ENCODE measurements at regions not wholly inside any gene's neighbourhood (a gene's known extent, or its start where the extent isn't known, plus 50 kb on each side); places are given as distances from the start of the nearest gene placed in this dataset.

DNA sequence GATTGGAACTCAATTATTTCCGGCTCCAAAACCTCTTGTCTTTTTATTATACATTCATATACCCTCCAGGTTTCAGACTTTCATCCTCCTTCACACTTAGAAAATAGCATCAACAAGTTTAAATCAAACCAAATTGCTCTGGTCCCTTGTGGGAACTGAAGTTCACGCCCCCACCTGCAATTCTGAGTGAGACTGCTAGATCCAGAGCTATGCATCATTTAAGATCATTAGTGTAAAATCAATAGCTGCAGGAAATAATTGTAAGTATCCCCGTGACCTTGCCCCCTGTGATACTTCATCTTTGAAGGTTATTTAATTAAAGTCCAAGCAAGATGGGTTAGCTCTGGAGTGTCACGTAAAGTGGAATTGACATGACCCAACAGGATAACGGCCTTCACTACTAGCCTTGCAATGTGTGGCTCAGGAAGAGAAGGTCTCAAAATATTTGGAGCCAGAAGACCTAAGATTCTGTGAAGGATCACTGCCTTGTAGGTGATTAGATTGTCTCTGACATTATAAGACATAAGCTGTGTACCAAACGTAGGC is 742.2 kb upstream of the LRRC4C start:
- Mint-ChIP-seq H3K9me3 (ENCODE audit: low read depth, unreplicated experiment) (peaks cover 14% of the 10 kb centered on the region), H3K4me3 (ENCODE audit: low read depth, unreplicated experiment) (no peak overlapping the region), H3K36me3 (ENCODE audit: insufficient read depth, unreplicated experiment) (no peaks in the 10 kb centered on the region), H3K27me3 (ENCODE audit: unreplicated experiment) (no peaks in the 10 kb centered on the region), H3K4me1 (ENCODE audit: low read depth, unreplicated experiment) (no peaks in the 10 kb centered on the region), H3K27ac (ENCODE audit: unreplicated experiment) (no peak overlapping the region)
- BruUV-seq (replicated peaks) = no TSS peak
- CTCF ChIA-PET = no interaction called here
- no peak for DNase-seq
- intact Hi-C loops (cut with micrococcal nuclease; ENCODE audit: unreplicated experiment) = no loop called here
- TF ChIP-seq, protein P1, sequence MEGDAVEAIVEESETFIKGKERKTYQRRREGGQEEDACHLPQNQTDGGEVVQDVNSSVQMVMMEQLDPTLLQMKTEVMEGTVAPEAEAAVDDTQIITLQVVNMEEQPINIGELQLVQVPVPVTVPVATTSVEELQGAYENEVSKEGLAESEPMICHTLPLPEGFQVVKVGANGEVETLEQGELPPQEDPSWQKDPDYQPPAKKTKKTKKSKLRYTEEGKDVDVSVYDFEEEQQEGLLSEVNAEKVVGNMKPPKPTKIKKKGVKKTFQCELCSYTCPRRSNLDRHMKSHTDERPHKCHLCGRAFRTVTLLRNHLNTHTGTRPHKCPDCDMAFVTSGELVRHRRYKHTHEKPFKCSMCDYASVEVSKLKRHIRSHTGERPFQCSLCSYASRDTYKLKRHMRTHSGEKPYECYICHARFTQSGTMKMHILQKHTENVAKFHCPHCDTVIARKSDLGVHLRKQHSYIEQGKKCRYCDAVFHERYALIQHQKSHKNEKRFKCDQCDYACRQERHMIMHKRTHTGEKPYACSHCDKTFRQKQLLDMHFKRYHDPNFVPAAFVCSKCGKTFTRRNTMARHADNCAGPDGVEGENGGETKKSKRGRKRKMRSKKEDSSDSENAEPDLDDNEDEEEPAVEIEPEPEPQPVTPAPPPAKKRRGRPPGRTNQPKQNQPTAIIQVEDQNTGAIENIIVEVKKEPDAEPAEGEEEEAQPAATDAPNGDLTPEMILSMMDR (IDR thresholded peaks at IDR 0.05; ENCODE audit: unreplicated experiment) = no peak

DNA sequence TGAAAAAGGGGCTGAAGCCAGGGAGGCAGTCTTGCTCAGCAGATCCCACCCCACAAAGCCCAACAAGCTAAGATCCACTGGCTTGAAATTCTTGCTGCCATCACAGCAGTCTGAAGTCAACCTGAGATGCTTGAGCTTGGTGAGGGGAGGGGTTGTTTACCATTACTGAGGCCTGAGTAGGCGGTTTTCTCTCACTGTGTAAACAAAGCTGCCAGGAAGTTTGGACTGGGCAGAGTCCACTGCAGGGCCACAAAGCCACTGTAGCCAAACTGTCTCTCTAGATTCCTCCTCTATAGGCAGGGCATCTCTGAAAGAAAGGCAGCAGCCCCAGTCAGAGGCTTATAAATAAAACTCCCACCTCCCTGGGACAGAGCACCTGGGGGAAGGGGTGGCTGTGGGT is 746.1 kb upstream of the LRRC4C start:
- Mint-ChIP-seq H3K36me3 (ENCODE audit: insufficient read depth, unreplicated experiment) (no peaks in the 10 kb centered on the region), H3K27ac (ENCODE audit: unreplicated experiment) (no peak overlapping the region), H3K9me3 (ENCODE audit: low read depth, unreplicated experiment) (peaks cover 25% of the 10 kb centered on the region), H3K27me3 (ENCODE audit: unreplicated experiment) (no peaks in the 10 kb centered on the region), H3K4me1 (ENCODE audit: low read depth, unreplicated experiment) (no peaks in the 10 kb centered on the region), H3K4me3 (ENCODE audit: low read depth, unreplicated experiment) (no peak overlapping the region)
- no peak for DNase-seq
- intact Hi-C loops (cut with micrococcal nuclease; ENCODE audit: unreplicated experiment) = no loop called here
- BruUV-seq (replicated peaks) = no TSS peak
- TF ChIP-seq, protein P1 (IDR thresholded peaks at IDR 0.05; ENCODE audit: unreplicated experiment) = no peak
- CTCF ChIA-PET = no interaction called here

DNA sequence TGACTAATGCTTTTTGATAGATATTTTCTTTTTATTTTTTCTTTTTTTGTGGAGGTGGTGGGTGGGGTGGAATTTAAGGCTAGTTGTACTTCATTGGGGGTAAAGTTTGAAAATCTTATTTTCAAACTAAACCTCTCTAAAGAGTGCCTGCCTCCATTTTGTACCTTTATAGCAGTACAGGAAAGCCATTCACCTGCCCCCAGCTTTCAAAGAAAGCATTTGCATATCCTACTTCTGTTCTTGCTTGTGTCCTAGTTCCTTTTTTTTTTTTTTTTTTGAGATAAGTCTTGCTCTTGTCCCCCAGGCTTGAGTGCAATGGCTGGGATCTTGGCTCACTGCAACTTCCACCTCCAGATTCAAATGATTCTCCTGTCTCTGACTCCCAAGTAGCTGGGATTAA is 766.2 kb upstream of the LRRC4C start:
- CTCF ChIA-PET = no interaction called here
- H3K36me3 Mint-ChIP-seq (ENCODE audit: insufficient read depth, unreplicated experiment) = no peaks in the 10 kb centered on the region
- no peak for DNase-seq
- intact Hi-C loops (cut with micrococcal nuclease; ENCODE audit: unreplicated experiment) = no loop called here
- no peaks in the 10 kb centered on the region for H3K4me1 Mint-ChIP-seq (ENCODE audit: low read depth, unreplicated experiment)
- no TSS peak for BruUV-seq (replicated peaks)
- H3K27ac Mint-ChIP-seq (ENCODE audit: unreplicated experiment) = no peak overlapping the region
- TF ChIP-seq, protein P1 (IDR thresholded peaks at IDR 0.05; ENCODE audit: unreplicated experiment) = no peak
- H3K9me3 Mint-ChIP-seq (ENCODE audit: low read depth, unreplicated experiment) = peaks cover 7% of the 10 kb centered on the region
- H3K4me3 Mint-ChIP-seq (ENCODE audit: low read depth, unreplicated experiment) = no peak overlapping the region
- H3K27me3 Mint-ChIP-seq (ENCODE audit: unreplicated experiment) = no peaks in the 10 kb centered on the region

DNA sequence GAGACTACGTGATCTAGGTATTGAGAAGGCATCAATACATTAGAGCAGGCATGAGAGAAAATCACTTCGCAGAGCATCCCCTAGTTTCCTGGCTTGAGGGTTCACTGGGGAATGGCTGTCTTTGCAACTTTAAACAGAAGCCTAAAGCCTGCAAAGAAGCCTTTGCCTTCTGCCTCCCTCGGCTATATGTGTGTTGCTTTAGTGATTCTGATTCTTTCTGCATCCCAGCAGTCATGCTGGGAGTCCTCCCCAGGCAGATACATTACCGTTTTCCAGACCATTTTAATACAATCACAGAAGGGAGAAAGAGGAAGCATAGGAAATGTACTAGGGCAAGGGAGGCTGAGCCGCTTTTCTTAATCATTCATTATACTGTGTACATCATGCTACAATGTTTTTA is 773.2 kb upstream of the LRRC4C start:
- CTCF ChIA-PET = no interaction called here
- peaks cover 4% of the 10 kb centered on the region for H3K9me3 Mint-ChIP-seq (ENCODE audit: low read depth, unreplicated experiment)
- TF ChIP-seq, protein P1 (IDR thresholded peaks at IDR 0.05; ENCODE audit: unreplicated experiment) = no peak
- DNase-seq = no peak
- no peak overlapping the region for H3K4me3 Mint-ChIP-seq (ENCODE audit: low read depth, unreplicated experiment)
- no peaks in the 10 kb centered on the region for H3K4me1 Mint-ChIP-seq (ENCODE audit: low read depth, unreplicated experiment)
- H3K36me3 Mint-ChIP-seq (ENCODE audit: insufficient read depth, unreplicated experiment) = no peaks in the 10 kb centered on the region
- BruUV-seq (replicated peaks) = no TSS peak
- H3K27me3 Mint-ChIP-seq (ENCODE audit: unreplicated experiment) = no peaks in the 10 kb centered on the region
- intact Hi-C loops (cut with micrococcal nuclease; ENCODE audit: unreplicated experiment) = no loop called here
- no peak overlapping the region for H3K27ac Mint-ChIP-seq (ENCODE audit: unreplicated experiment)
